HG02588 (cell line): ENCODE measurements at regions not wholly inside any gene's neighbourhood (a gene's known extent, or its start where the extent isn't known, plus 50 kb on each side); places are given as distances from the start of the nearest gene placed in this dataset.

ENCODE experiments used
- ATAC-seq: cut with Tn5 transposase; IDR thresholded peaks from one replicate; pipeline ENCODE4 v1.9.1; 2021; ENCODE audit warnings: mild to moderate bottlenecking, moderate library complexity; ENCODE audit not compliant: unreplicated experiment

DNA sequence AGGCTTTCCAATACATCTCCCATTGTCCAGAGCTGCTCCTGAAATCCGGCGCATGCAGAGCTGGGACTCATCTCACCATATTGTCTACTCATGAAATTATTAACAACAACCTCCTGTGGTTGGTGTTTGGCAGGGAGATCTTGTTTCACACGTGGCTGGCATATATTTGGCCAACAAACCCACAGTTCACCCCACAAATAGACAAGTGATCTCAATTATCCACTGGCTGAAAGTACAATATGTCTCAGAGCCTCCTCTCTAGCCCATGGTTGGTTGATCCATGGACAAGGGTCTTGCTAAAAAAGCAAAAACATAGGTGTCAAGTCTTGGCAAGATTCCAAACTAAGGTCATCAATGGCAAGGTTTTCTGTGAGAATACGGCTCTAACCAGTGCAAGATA is 386.9 kb downstream of the ETS1 start:
- ATAC-seq, result no peak

DNA sequence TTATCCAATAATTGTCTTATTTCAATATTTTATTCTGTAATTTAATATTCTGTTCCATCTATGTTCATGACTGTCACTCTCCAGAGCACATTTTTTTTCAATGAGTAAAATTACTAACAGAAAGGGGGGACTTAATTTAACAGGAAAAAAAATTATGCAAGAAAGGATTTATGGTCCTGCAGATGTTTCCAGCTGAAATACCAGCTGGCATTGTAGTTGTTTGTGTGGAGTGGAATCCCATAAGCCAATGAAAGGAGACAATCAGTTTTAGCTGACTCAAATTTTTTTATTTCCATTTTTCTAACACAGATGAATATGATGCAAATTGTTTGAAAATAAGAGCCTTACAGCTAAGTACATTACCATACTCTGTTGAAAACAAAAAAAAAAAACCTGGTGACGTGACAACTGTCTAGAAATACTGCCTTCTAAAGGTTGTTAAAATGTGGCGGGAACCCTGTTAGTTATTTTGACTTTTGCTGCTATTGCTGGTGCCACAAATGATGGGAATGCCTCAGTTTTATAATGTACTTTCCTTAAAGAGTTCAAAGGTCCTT is 389.1 kb downstream of the ETS1 start:
- ATAC-seq, result no peak

DNA sequence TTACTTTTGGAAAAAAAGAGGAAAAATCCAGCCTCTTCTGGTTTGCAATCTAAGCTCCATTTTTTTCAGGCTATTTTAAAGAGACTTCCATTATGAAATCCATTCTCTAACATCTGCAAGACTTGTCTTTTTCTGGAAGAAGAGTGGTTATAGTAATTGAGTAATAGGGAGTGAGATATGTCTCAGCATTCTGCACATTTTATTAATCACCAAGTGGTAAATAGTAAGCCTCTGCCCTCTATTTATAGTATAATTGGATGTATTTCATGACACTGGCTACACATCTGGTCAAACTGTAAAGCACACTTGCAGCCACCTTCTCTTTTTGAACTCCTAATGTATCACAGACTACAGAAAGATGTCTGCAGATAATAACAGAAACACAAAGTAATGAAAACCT is 391.1 kb downstream of the ETS1 start:
- ATAC-seq, result no peak

DNA sequence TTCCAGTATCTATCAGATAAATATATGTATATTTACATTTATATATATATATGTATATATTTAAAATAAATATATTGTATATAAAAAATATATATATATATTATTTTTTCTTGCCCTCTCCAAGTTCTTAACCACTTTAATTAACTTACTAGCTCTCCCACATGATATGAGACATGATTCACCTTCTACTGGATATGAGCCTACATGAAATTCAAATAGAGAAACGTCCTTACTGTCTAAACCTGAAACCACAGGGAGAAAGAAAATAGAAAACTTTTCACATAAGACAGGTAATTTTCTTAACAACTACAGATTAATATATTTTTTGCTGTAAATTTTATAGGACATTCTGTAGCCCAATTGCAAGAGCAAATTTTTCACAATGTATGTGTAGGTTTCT is 391.6 kb downstream of the ETS1 start:
- ATAC-seq, result no peak

DNA sequence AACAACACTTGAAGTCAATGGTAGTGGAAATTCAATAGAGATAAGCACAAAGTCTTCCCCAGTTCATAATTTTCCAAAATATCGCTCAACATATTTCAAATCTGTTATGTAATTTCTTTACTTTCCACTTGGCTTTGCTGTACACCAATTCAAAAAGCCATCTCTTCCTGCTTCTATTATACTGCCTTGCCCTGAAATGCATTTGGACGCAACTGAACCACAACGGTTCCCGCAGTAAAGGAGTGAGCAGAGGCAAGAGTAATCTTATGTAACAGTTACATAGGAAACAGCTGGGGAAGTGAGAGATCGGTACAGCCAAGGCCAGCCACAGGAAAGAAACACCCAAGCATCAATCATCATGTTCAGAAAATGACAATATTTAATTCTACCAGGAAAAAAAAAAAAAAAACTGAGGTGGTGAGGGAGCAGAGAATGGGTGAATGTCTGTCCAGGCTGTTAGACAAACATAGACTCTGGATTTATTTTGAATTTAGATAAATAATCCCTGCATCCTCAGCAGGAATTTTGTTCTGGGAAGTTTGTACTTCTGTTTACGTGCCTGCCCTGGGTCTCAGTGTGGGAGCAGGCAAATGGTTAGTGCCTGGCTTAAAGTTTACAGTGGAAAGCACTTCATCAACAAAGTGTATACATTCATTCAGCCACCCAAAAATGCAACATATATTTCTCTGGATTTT is 392.2 kb downstream of the ETS1 start:
- no peak for ATAC-seq

DNA sequence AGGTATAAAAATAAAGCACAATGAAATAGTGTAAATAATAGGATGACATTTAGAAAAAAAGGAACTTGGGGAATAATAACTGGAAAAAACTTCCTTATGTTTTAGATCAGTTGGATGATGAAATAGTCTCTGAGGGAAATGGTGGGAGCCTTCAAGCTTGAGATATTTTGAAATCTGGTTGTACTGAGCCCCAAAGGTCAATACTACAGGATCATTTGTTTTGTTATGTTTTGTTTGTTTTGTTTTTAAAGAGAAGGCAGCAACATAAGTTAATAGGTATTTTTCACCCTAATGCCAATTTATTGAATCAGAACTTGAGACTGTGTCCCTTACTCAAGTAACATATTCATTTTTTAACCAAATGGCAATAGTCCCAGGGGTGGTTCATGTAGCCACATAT is 393.1 kb downstream of the ETS1 start:
- ATAC-seq, result no peak

DNA sequence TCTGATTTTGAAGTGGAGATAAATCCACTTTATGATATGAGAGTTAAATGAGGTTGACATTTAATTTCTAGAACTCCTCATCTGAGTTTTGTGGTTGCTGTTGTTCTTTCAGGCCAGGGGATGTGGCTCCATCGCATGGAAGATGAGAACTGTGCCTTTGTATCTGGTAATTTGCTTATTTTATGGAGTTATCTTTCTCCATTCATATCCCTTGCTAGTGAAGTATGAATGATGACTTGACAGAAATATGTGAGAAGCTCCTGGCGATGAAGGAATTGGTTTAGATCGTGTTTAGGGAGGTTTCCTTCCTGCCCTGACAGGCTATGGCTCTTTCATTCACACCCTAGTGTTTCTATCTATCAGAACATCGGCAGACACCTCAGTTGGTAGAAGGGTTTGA is 393.7 kb downstream of the ETS1 start:
- ATAC-seq, result no peak

DNA sequence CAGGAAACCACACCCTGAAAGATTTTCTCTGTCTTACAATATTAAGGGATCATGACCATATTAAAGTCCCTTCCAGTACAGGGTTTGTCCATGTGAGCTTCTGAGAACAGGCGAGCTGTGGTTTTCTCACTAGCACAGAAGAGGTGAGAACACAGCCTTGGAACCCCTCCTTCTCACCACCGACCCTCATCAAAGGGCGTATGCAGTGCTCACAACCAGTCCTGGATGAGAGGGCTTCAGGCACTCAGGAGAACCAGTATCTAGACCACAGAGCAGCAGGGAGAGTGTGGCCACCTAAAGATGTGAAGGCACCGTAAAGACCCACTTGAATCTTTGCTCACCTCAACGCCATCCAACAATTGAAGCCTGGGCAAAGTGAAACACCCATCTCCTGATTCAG is 397.0 kb downstream of the ETS1 start:
- ATAC-seq, result no peak

DNA sequence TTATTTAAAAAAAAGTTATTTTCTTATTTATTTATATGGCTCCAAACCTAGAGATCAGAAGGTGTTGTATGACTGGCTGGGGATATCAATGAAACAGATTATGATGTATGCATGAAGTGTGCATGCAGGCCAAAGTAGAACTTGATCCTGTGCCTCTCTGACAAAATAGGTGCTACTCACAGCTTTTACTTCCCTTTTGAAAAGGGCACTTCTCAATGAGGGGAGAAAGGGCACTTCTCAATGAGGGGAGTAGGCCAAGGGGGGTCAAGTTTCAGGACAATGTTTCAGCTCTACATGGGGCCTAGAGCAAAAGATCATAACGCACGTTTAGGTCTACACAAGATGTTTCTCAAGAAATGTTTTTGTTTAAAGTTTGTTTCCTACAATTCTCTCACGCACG is 397.5 kb downstream of the ETS1 start:
- no peak for ATAC-seq

DNA sequence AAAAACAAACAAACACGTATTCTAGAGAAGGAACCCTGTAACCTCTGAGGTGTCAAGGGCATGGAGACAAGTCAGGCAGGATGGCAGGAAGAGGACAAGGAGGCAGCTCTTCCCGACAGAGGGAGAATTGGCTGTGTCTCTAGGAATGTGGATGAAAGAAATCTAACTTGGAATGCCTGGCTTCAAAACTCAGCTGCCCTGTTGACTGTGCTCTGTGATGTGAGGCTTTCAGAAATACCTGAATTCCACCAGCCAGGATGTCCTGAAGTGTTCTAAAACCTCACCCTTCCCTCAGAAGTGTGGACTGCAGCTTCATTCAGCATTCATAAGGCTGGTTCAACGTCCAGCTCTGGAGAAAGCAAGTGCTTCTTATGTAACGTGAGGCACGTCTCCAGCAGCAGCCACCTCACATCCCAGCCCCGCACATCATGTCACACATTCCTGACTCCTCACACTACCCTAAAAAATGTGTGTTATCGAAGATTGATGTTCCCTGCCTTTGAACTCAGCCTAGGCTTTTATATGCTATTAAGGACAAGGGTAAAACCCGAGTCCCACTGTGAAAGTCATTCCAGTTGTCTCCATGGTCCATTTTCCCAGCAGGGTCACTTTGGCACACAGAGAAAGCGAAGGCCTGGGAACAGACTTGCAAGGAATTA is 398.9 kb downstream of the ETS1 start:
- ATAC-seq, result no peak

DNA sequence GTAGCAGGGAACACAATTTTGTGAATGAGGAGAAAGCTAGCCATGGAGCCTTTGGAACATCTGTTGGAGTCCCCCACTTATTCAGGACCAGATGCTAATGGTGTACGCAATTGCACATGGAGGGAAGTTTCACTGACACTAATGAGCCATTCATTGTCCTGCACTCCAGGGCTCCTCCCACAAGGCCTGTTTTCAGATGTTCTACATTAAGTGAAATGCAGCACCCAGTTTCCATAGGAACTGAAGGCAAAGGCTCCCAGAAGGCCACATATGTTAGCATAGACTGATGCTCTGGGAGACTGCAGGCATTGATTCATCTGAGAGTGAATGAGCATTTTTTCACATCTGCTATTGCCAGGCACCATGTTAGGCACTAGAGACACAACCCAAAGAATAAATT is 399.5 kb downstream of the ETS1 start:
- no peak for ATAC-seq

DNA sequence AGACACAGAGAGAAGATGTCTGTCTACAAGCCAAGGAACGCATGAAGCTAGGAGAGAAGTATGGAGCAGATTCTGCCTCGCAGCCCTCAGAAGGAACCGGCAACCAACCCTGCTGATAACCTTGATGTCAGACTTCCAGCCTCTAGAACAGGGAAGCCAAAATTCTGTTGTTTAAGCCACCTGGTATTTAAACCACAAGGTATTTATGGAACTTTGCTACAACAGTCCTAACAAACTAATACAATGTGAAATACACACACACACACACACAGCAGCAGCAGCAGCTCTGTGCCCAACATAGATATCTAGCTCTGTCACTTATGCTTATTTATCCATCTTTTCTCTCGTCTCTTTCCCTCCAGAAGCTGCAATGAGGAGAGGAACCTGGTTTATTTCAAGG is 400.0 kb downstream of the ETS1 start:
- no peak for ATAC-seq

DNA sequence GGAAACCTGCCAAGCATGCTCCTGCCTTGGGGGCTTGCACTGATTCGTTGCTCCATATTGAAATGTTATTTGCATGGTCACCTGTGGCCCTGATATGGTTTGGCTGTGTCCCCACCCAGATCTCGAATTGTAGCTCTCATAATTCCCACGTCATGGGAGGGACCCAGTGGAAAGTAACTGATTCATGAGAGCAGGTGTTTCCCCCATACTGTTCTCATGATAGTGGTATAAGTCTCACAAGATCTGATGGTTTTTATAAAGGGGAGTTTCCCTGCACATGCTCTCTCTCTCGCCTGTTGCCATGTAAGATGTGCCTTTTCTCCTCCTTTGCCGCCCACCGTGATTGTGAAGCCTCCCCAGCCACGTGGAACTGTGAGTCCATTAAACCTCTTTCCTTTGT is 402.4 kb downstream of the ETS1 start:
- no peak for ATAC-seq

DNA sequence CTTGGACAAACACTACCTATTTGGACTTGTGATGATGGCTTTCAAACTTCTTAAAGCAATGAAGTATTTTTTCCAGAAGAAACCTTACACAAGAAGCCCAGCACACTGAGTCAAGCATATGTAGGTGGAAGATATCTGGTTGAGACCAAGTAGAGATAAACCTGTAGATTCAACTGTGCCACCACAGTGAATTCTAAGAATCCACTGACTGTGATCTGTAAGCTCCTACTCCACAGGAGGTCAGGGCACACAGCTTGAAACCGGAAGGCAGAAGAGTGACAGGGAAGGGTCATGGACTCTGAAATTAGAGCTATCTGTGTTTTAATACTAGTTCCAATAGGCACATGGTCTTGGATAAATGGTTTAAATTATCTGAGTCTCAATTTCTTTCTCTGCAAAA is 404.5 kb downstream of the ETS1 start:
- no peak for ATAC-seq

DNA sequence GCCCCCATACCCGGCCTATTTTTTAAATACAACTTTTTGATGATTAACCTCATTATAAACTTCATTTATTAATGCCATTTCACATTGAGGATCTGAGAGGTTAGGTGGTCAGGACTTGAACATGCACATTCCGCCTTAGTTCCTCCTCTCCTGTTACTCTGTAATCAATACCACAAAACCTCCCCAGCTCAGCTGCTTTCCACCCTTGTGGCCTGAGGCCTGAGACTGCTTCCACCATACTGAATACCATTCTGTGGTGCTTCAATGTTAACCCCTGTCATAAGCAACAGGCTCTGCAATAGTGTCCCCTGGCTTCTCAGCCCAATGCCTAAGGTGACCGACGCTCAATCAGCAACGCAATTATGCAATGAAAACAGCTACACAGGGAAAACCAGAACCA is 405.4 kb downstream of the ETS1 start:
- ATAC-seq, result no peak

DNA sequence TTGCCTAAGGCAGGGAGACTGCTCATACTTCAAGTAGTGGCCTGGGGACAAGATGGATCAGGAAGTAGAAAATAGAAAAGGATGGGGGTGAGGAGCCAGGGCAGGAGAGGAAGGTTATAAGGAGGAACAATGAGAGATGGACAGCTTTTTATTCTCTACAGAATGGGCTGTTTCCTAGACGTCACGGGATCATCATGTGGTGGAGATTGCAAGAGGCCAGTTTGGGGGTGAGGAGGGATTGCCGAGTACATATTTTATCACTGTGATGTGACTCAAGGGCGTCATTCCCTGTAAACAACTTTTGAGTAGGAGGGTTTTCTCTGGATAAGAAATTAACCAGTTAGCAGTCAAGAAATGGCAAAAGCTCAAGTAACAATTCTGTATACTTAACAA is 406.3 kb downstream of the ETS1 start:
- ATAC-seq, result no peak

DNA sequence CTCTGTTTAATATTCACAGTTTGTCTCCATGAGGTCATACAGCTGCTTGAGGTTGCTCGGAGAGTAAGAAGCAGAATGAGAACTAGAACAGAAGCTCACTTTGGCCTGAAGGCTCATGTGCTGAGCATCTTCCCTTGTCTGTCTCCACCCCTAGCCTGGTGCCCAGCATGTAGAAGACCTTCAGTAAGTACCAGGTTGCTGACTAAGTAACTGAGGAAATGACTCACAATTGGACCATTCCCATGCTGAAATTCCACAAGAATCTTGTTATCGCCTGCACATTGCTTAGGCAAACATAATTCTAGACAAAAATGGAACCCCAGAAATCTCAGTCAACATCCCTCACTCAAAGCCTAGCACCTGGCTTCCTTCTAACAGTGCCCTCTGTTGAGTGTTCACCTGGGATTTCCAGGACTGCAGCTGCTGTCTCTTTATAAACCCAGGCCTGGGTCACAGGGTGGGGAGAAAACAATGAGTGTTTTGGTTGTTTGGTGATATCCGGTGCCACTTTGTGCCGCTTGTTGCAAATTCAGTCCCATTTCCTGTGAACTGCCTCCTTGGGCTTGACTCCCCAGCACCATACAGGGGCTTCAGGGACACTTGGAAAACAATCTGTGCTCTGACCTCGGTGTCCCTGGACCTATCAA is 406.8 kb downstream of the ETS1 start:
- no peak for ATAC-seq

DNA sequence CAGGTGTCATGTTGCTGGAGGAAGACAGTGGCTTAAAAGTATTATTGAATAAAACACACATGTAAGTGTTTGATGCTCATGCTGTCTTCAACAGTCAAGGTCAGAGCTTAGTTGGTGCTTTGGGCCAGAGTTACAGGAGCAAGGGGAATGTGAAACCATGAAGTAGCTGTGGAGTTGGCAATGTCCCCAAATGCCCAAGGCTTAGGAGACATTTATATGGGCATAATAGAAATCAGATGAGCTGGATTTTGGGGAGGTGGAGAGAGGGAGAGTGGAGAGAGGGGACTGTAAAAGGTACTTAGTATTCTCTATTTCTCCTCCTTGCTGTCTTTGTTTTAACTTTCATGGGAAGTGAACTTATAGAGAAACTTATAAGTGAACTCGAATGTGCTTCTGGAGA is 407.8 kb downstream of the ETS1 start:
- ATAC-seq, result no peak

DNA sequence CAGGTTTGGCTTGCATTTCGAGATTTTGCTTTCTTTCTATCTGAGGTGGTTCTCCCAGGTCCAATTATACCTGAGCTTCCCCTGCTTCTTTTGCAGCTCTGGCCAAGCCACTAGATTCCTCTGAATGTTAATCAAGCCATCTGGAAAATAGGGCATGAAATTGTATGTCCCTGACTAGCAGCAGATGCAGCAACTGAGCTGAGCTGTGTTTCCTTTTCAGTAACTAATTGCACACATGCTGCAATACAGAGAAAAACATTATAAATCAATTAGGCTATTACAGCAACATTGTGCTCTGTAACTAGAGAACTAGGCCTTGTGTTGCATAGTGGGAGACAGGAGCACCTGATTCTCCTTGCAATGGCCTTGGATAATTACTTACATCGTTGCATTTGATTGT is 408.3 kb downstream of the ETS1 start:
- ATAC-seq, result no peak

DNA sequence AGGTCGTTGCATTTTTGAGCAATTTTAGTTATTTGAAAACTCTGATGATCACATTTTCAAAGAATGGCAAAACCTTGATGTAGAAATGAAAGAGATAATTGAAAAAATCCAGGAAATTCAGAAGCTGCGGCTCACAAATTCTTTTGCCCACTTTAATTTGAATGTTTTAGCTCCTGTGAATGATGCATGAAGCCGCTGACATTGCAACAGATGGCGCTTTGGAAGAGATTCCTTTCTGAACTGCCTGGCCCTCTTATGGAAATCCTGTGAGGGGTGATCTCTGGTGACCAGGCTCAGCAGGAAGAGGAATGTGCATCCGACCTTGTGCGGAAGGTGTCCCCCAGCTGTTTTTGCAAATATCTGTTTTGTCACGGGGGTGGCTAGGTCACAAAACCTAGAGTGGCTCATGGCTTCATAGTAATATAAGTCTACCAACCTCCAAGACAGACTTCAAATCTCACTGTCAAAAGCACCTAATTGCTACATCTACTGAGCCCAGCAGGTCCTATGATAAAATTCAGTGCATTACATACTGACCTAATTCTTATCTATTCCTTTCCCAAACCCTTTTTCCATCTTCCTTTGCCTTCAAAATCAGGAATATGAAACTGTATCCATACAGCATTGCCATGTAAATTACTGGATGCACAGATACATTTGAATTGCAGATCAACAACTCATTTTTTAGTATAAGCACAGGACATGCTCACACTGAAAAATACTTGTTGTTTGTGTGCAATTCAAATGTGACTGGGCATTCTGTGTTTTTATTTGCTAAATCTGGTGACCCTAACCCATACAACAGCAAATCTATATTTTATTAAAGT is 412.7 kb downstream of the ETS1 start:
- no peak for ATAC-seq
